C4-2B (cell line): ENCODE measurements at regions not wholly inside any gene's neighbourhood (a gene's known extent, or its start where the extent isn't known, plus 50 kb on each side); places are given as distances from the start of the nearest gene placed in this dataset.

Source experiments
- CTCF ChIP-seq: fragments of 450-650 bp; conservative IDR thresholded peaks from 2 replicates; pipeline ENCODE4 v1.5.1; 2017; ENCODE audit warnings: mild to moderate bottlenecking
- ZFX ChIP-seq: fragments of 450-650 bp; IDR thresholded peaks from 2 replicates; pipeline ENCODE4 v1.6.1; 2017

GRCh38 chr9:61670616-61671015 lies 480.8 kb downstream of the SPATA31A7 start:
- no peak for TF ChIP-seq CTCF
- no peak for TF ChIP-seq ZFX
